GM21447 (cell line): ENCODE measurements at regions not wholly inside any gene's neighbourhood (a gene's known extent, or its start where the extent isn't known, plus 50 kb on each side); places are given as distances from the start of the nearest gene placed in this dataset.

Experiments used
- ATAC-seq: cut with Tn5 transposase; IDR thresholded peaks from one replicate; pipeline ENCODE4 v1.9.1; 2021; ENCODE audit not compliant: unreplicated experiment

DNA sequence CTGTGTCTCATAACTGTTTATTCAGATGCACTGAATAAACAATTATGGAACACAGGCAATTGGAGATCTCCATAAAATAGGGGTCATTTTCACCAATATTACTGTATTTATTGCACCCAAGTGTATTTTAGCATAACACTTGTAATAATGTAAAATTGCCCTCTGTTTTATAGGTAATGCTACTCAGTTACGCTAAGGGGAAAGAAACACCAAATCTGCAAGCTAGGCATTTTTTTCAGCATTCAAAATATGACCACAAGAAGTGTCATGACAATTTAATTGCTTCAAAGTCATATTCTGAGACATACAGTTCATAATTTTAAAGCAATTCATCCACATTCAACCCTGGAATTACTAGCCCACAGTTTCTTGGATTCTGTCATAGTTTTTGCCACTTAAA lies 643.2 kb upstream of the NOX3 start:
- no peak for ATAC-seq

- ATAC-seq = no peak
Measured at GRCh38 chr6:156087487-156087886, 631.8 kb upstream of the NOX3 start.

- ATAC-seq = no peak
Measured at GRCh38 chr6:156082012-156082411, 626.4 kb upstream of the NOX3 start.

GRCh38 chr6:156080371-156080770 lies 624.7 kb upstream of the NOX3 start:
- no peak for ATAC-seq

DNA sequence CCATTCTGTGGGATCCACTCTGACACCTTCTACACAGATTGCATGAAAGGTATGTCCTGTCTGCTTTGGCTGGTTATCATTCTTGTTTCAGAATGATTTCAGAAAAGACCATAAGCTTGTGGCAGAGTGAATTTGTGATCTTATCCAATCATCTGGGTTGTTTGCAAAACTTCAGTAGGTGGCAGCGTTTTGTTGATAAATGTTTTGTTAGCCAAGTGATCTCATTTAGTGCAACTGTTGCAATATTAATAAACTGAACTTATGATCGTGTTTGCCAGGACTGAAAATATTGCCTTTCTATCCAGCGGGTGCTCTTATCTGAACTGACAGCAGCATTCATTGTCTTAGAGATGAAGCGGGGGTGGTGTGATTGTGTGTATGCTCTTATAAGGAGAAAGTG lies 613.2 kb upstream of the NOX3 start:
- ATAC-seq = no peak

- no peak for ATAC-seq
Measured at GRCh38 chr6:156065849-156066248, 610.2 kb upstream of the NOX3 start.

- no peak for ATAC-seq
Measured at GRCh38 chr6:156062091-156062563, 606.5 kb upstream of the NOX3 start.

DNA sequence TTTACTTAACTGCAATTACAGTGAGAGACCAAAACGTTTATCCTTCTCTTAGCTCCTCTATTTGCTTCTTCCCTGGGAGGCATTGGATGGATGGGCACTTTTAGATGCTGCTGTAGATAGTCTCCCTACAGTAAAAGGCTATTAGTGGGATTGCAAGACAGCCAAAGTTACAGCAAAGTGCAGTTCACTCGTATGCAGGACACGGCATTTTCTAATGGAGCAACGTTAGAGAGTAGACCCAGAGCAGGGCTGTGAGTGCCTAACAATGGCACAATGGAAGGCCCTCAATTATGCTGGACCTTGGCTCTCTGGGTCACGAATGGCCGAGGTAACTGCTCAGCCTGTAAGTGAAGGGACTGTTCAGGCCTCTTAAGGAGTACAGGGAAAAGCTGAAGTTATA lies 605.8 kb upstream of the NOX3 start:
- no peak for ATAC-seq

- no peak for ATAC-seq
Measured at GRCh38 chr6:156060013-156060412, 604.4 kb upstream of the NOX3 start.

DNA sequence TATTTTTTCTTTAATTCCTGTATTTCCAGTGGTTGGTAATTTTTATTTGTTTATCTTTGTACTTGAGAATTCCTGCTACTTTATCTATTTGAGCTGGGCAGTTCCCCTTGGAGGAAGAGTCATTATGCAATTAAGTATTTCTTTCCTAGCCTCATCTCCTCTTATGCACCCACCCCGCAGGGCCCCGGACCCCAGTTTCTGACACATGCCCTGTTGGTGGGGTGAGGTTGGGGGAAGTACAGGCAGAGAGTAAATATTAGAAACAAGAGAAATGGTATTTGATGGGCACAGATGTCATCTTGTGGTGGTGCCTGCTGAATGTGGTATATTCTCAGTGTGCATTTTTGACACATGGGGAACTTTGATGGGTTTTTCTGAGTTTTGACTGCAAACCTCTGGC lies 602.7 kb upstream of the NOX3 start:
- no peak for ATAC-seq

DNA sequence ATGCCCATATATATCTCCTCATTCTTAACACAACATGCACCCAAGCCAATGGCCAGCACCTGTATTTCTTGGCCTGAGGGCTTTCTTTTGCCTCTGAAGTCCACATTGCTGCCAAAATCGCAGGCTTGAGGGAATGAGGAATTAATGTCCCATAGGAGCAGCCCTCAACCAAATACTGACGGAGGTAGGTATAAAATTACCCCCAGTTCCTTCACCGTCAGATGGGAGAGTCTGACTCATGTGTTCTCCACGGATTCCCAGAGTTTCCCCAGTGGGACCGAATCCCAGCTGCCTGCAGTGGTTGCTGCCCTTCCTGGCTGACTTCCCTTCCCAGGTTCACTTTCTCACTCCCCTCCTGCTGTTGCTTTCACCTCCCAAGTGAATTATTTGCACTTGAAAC lies 602.2 kb upstream of the NOX3 start:
- no peak for ATAC-seq

DNA sequence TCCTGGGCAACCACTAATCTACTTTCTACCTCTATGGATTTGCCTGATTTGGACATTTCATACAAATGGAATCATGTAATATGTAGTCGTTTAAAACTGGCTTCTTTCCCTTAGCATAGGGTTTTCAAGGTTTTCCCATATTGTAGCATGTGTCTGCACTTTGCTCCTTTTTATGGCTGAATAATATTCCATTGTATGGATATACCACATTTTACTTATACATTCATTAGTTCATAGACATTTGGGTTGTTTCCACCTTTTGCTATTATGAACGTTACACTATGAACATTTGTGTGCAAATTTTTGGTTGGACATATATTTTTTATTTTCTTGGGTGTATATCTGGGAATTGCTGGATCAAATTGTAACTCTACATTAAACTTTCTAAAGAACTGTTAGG lies 600.4 kb upstream of the NOX3 start:
- no peak for ATAC-seq

GRCh38 chr6:156053626-156054025 lies 598.0 kb upstream of the NOX3 start:
- ATAC-seq = no peak

DNA sequence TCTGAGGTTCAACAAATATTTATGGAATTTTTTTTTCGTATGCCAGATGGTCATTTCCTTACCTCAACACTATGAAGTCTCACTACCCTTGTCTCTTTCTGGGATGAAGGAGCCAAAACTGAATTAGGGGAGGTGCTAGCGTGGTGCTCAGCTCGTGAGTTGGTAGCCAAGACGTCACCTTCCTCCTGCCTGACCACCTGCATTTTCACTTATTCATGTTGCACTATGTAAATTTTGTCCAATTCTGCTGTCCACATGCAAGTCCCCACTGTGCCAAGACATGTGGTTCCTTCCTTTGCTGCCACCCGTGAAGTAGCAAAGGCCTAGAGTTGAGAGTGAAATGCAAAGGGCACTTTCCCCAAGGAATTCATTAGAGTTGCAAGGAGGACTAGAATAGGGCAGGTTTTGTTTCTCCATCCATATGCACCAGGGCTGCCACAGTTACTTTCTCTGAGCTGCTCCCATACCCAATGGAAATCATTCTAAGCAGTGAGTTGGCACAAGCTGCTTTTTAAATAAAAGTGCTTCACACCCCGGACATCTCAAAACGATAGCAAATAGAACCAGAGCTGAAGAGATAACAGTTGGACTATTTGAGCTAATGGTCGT lies 591.3 kb upstream of the NOX3 start:
- no peak for ATAC-seq

DNA sequence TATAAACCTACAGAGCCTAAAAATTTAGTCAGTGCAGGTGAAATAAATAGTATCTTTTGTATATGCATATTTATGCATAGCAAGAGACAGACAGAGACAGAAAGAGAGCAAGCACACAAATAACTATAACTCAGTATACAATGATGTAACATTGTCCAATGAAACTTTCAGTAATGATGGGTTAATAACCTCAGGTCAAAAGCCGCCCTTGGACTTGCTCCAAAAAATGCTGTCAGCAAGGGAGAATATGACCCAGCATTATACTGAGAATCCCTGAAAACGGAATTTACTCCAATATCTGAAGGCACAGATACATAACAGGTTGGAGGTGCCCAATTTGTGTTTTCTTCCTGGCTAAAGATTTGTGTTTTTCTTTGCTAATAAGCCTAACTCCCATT lies 590.6 kb upstream of the NOX3 start:
- no peak for ATAC-seq

DNA sequence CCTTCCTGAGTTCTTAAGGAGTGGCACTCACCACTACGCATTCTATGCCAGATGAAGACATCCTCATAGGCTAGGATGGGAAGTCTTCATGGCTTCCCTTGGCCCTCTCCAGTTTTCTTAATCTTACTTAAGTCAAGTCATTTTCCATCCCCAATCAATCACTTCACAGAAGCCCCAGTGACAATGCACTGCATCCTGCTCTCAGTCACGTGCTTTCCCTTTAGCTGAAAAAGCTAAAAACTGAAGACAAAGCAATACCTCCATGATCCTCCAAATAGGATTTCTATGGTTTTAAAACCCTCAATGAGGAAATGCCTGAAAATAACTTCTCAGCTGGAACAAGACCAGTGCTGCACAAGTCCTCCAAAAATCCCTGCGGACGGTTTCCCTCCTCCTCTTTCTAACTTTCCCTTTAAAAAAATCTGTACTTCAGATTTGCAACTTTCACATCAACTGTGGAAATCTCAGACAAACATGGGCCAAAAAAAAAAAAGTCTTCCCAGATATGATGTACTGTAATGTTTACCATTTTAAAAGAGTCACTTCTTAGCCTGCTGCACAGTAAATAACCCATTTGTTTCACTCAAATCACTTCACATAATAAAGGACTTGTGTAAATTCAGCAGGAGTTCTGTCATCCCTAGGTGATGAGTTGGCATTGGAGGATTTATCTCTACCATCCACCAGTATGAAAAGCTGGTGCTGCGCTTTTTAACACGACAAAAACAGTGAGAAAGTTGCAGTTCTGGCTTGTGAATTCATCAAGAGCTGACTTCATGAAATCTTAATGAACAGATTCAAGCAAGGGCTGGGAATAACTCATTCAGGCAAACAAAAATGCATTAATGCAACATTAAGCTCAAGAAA lies 590.0 kb upstream of the NOX3 start:
- no peak for ATAC-seq

GRCh38 chr6:156033598-156033997 lies 578.0 kb upstream of the NOX3 start:
- no peak for ATAC-seq

- no peak for ATAC-seq
Measured at GRCh38 chr6:156031516-156031915, 575.9 kb upstream of the NOX3 start.

DNA sequence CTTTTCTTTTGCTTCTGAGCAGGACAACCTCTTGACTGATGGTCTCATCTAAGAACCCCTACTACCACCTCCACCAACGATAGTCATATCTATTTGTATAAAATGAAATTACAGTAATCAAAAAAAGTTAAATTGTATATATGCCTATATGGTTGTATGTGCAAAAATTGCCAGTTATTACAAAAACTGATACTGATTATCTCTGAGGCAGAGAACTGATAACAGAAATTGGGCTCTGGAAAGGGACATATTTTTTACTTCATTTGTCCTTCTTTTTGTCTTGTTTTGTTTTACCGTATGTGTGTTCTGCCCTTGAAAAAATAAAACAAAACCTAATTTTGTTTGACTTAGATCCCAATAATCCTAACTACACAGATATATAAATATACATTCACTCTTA lies 574.4 kb upstream of the NOX3 start:
- ATAC-seq = no peak

- ATAC-seq = no peak
Measured at GRCh38 chr6:156029286-156029985, 573.8 kb upstream of the NOX3 start.

DNA sequence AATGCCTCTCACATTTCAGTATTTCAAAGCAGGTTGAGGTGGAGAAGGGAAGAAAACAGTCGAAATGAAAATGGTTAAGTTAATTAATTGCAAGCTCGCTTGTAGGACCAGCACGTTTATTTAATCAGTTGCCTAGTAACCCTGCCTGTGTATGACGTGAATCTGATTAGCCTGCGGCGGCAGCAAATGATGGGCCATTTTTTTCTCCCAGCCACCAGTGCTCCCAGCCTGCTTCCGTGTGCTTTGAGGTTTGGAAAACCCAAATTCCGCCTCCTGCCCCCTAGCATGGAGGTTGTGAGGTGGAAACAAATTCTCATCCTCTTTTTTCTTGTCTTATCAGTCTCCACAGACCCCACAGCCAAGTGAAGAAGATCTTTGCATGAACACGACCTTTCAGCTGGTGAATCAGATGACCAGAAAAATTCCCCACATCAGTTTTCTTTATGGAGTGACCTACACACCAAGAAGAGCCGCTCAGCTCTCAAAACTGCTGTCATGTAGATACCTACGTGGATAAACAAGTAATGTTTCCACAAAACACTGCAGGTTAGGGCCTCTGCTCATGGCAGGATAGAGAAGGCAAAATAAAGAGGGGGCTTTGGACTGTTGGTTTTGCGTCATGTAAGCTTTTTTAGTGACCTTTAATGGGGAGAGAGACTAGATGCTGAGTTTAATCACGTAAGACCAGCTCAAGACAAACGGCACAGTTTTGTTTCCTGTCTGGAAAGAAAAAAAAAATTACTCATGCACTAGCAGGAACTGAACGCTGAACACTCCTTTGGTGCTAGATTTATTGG lies 572.9 kb upstream of the NOX3 start:
- no peak for ATAC-seq
